ENCODE measurements at regions not wholly inside any gene's neighbourhood (a gene's known extent, or its start where the extent isn't known, plus 50 kb on each side); places are given as distances from the start of the nearest gene placed in this dataset.

- no peak overlapping the region for H3K4me3 ChIP-seq (ENCODE audit: control insufficient read depth, low read depth, low read length)
- no peak for DNase-seq (ENCODE audit: low read depth)
- no peak for TF ChIP-seq CTCF (IDR thresholded peaks at IDR 0.05; ENCODE audit: control insufficient read depth, insufficient read depth, low read depth, low read length, missing control alignments)
These were observed 446.4 kb upstream of the SEMA6A start for GRCh38 chr5:117020999-117021398.

- TF ChIP-seq CTCF (IDR thresholded peaks at IDR 0.05; ENCODE audit: control insufficient read depth, insufficient read depth, low read depth, low read length, missing control alignments) = no peak
- H3K4me3 ChIP-seq (ENCODE audit: control insufficient read depth, low read depth, low read length) = no peak overlapping the region
- DNase-seq (ENCODE audit: low read depth) = no peak
These were observed 438.8 kb upstream of the SEMA6A start for GRCh38 chr5:117013280-117013877.

GRCh38 chr5:117010574-117010973, 436.0 kb upstream of the SEMA6A start:
- no peak for DNase-seq (ENCODE audit: low read depth)
- no peak overlapping the region for H3K4me3 ChIP-seq (ENCODE audit: control insufficient read depth, low read depth, low read length)
- TF ChIP-seq CTCF (IDR thresholded peaks at IDR 0.05; ENCODE audit: control insufficient read depth, insufficient read depth, low read depth, low read length, missing control alignments) = no peak

GRCh38 chr5:116998024-116998423, 423.4 kb upstream of the SEMA6A start:
- TF ChIP-seq CTCF (IDR thresholded peaks at IDR 0.05; ENCODE audit: control insufficient read depth, insufficient read depth, low read depth, low read length, missing control alignments) = no peak
- no peak overlapping the region for H3K4me3 ChIP-seq (ENCODE audit: control insufficient read depth, low read depth, low read length)
- no peak for DNase-seq (ENCODE audit: low read depth)

- H3K4me3 ChIP-seq (ENCODE audit: control insufficient read depth, low read depth, low read length) = no peak overlapping the region
- no peak for TF ChIP-seq CTCF (IDR thresholded peaks at IDR 0.05; ENCODE audit: control insufficient read depth, insufficient read depth, low read depth, low read length, missing control alignments)
- DNase-seq (ENCODE audit: low read depth) = no peak
These were observed 418.1 kb upstream of the SEMA6A start for GRCh38 chr5:116992681-116993080.

GRCh38 chr5:116989995-116990394, 415.4 kb upstream of the SEMA6A start:
- no peak for DNase-seq (ENCODE audit: low read depth)
- H3K4me3 ChIP-seq (ENCODE audit: control insufficient read depth, low read depth, low read length) = no peak overlapping the region
- no peak for TF ChIP-seq CTCF (IDR thresholded peaks at IDR 0.05; ENCODE audit: control insufficient read depth, insufficient read depth, low read depth, low read length, missing control alignments)

GRCh38 chr5:116982035-116982434, 407.4 kb upstream of the SEMA6A start:
- no peak for DNase-seq (ENCODE audit: low read depth)
- H3K4me3 ChIP-seq (ENCODE audit: control insufficient read depth, low read depth, low read length) = no peak overlapping the region
- no peak for TF ChIP-seq CTCF (IDR thresholded peaks at IDR 0.05; ENCODE audit: control insufficient read depth, insufficient read depth, low read depth, low read length, missing control alignments)
